VCaP (cell line): ENCODE measurements at regions not wholly inside any gene's neighbourhood (a gene's known extent, or its start where the extent isn't known, plus 50 kb on each side); places are given as distances from the start of the nearest gene placed in this dataset.

Source experiments
- H3K27ac ChIP-seq: fragments of 450-650 bp; 2 replicates; pipeline ENCODE4 v1.5.1; 2017
- TF ChIP-seq, protein P1 (sequence below): fragments of 450-650 bp; conservative IDR thresholded peaks from 2 replicates; pipeline ENCODE4 v1.5.1; 2017; ENCODE audit warnings: mild to moderate bottlenecking, moderate library complexity

DNA sequence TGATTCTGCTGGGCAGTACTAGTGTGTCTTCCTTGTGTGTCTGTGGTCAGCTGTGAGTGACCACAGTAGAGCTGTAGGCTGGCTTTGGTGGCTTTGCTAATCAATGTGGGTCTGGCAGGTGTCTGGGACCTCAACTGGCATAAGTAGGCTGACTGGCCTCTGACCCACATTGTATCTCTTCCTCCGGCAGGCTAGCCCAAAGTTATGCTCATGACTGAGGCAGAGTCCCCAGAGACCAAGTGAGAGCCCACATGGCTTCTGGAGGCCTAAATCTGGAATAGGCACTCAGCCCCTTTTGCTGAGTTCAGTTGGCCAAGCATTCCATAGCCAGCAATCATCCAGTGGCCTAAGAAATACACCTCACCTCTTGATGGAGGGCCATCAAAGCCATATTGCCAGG lies 289.1 kb upstream of the SUCLG2 start:
- H3K27ac ChIP-seq: no peak overlapping the region
- TF ChIP-seq, protein P1, sequence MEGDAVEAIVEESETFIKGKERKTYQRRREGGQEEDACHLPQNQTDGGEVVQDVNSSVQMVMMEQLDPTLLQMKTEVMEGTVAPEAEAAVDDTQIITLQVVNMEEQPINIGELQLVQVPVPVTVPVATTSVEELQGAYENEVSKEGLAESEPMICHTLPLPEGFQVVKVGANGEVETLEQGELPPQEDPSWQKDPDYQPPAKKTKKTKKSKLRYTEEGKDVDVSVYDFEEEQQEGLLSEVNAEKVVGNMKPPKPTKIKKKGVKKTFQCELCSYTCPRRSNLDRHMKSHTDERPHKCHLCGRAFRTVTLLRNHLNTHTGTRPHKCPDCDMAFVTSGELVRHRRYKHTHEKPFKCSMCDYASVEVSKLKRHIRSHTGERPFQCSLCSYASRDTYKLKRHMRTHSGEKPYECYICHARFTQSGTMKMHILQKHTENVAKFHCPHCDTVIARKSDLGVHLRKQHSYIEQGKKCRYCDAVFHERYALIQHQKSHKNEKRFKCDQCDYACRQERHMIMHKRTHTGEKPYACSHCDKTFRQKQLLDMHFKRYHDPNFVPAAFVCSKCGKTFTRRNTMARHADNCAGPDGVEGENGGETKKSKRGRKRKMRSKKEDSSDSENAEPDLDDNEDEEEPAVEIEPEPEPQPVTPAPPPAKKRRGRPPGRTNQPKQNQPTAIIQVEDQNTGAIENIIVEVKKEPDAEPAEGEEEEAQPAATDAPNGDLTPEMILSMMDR: no peak

DNA sequence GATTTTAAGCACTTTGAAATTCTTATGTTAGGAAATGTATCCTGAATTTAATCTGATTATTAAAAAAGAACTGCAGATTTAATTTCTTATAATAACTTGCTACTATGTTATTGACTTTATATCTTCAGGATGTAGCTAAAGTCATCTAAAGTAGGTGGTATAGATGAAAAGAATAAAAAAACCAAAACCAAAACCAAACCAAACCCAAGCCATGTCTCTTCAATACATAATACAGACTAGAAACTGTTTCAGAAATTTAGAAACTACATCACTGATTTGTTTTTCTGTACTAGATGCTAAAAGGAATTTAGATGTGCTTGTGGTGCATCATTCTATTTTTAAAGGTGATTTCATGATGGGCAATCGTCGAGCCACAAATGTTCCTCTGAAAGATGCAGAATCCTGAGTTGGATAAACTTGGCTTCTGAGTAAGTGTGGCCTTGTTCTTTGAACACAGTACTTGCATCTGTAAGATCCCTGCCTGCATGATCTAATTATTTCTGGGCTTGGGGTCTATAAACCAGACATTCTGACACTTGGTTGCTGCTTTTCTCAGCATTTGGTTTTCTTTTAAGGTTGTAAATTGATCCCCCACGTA lies 287.1 kb upstream of the SUCLG2 start:
- TF ChIP-seq, protein P1: no peak
- peak overlapping the region; percentile 8; the same call in 1 of the 2 replicates for H3K27ac ChIP-seq

DNA sequence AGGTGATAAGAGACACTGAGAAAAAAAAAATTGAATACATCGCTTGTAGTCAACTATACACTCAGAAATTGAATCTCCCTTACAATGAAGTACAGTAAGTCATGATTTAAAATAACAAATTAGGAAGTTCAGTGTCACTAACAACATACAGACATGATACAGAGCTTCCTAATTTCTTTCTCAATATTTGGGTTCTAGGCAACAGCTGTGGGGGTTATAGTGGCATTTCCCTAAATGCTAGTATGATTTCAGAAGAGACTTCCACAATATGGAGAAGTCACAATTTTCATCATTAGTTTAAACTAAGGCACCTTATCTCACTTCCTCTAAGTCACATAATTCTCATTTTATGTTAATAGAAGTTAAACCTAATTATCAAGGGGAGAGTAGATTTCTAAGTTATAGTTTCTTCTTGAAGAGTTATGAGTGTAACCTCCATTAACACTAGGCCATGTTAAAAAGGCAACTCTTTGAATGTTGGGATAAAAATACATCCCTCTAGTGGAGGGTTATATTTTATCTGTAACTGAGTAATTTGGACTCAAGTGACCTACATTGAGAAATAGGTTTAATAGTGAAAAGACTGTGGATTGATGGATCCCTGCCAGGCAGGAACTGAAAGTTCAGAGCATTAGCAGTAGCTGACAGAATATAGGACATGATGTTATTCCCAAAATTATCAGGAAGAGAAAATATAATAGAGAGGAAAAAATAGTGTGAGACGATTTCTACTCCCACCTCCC lies 286.0 kb upstream of the SUCLG2 start:
- H3K27ac ChIP-seq: peak overlapping the region; percentile 8; the same call in 1 of the 2 replicates
- TF ChIP-seq, protein P1: peak; percentile 55

DNA sequence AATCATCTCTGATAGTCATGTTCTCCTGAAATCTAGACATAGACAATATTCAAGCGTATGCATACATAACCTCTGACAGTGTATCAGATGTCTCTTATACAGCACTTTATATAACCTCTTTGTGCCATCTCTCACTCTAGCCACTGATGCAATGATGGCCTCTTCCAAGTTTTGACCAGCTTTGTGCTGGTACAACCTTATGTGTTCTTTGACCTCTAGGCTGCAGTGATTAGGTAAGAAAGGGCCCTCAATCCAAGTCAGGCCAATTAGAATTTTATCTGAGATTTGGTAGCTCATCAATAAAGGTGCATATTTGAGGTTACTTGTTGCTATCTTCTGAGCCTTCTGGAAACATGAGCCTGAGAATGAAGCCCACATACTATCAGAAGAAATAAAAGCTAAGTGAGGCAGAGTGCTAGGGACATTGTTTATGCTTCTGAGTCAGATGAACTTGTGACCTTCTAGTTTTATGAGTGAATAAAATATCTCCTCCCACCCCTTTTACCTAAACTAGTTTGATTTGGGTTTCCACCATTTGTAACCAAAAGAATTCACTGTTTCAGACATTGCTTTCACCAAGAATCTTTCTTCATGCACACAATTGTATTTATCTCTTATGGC lies 283.2 kb upstream of the SUCLG2 start:
- H3K27ac ChIP-seq: no peak overlapping the region
- TF ChIP-seq, protein P1: no peak

DNA sequence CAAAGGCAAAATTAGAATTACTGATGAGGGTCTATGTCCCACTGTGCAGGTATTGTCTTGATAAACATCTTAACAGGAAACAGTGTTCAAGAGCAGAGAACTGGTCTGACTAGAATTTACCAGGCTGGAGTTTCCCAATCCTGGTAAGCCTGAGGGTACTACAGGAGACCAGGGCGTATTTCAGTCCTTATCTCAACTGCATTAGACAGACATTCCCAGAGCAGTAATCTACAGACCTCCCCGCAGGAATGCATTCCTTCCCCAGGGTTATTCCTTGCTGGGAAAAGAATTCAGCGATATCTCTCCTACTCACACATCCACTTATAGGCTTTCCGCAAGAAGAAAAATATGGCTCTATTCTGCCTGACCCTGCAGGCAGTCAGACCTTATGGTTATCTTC lies 276.0 kb upstream of the SUCLG2 start:
- H3K27ac ChIP-seq: peak overlapping the region; percentile 50

DNA sequence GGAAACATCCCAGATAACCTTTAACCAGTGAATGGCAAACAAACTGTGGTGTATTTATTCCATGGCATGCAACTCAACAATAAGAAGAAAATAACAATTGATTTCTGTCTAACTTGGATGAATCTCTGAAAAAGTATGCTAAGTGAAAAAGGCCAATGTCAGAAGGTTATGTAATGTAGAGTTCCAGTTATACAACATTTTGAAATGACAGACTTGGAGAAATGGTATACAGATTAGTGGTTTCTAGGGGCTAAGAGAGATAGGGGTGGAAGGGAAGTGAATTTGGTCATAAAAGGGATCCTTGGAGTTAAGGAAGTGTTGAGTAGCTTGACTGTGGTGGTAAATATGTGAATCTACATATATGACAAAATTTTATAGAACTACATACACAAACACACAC lies 269.4 kb upstream of the SUCLG2 start:
- TF ChIP-seq, protein P1: no peak
- H3K27ac ChIP-seq: no peak overlapping the region

DNA sequence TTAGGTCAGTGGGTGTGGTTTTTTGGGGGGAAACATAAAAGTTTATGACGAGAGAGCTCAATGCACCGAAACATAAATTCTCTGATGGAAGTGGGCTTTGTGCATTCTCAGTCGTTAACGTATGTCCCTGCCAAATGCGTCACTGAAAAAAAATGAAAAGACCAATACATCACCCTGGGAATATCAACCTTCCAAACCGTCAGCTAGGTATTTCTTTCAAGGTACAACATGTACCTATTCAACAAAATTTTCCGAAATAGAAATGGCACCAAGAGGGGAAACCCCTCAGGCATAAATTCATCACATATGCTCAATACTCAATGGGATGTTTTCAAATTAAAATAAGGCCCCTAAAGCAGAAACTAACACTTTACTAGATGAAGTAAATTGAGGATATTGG lies 266.6 kb upstream of the SUCLG2 start:
- TF ChIP-seq, protein P1: no peak
- H3K27ac ChIP-seq: no peak overlapping the region

DNA sequence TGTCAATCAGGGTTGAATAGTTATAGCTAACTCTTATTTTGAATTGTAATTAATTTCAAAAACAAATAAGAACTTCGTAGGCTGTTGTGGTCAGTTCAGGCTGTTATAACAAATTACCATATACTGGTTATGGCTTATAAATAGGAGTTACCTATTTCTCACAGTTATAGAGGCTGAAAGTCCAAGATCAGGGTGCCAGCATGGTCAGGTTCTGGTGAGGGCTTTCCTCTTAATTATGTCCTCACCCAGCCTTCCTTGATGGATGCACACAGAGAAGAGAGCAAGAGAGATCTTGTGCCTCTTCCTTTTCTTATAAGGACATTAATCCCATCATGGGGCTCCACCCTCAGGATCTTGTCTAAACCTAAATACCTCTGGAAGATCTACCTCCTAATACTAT lies 265.9 kb upstream of the SUCLG2 start:
- H3K27ac ChIP-seq: no peak overlapping the region
- TF ChIP-seq, protein P1: no peak
